ENCODE measurements at regions not wholly inside any gene's neighbourhood (a gene's known extent, or its start where the extent isn't known, plus 50 kb on each side); places are given as distances from the start of the nearest gene placed in this dataset.
A peak's percentile ranks its signal among the peaks of the same experiment; 100 is the strongest.

DNA sequence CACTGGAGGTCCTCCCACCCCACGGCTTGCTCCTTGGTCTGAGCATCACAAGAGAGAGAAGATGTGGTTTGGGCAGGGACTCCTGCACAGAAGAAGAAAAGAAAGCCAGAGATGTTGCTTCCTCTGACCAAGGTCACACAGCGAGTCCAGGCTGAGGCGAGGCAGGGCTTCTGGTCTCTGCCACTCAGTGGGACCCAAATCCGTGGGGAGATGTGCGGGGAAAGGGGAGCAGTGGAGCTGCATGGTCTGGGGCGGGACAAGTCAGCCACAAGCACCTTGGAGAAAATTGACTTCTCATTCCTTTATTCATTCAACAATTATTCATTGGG, 150.9 kb downstream of the C9orf50 start:
- no peak for DNase-seq

DNA sequence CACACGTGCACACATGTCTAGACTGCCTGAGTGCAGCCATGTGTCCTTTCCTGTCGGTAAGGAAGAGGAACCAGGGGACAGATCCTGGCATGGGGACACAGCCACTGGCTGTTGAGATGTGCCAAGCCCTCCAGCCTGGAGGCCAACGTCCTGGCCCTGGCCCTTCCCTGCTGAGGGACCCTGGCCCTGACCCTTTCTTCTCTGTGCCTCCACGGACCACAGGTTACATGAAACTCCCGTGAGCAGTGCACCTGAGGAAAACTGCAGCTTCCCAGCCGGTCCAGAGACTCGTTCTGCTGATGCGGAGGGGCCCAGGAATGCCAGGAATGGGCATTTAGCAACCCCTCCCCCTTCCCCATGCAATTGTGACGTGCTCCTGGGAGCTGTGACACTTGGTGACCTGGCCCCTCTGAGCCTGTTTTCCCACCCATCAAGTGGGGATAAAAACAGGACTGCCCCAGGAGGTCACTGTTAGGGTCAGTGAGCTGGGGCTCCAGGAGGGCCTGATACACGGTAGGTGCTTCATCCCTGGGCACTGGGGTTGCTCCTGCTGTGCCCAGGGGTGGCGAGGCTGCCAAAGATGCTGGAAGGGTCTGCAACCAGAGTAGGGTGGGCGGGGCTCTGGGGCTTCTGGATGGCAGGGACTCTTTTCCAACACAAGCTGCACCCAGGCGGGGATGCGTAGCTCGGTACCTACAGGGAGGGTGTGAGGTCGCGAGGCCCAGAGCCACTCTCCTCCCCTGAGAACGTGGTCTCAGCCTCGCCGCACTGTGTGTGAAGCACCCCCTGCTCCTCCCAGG, 151.5 kb downstream of the C9orf50 start:
- no peak for DNase-seq

DNA sequence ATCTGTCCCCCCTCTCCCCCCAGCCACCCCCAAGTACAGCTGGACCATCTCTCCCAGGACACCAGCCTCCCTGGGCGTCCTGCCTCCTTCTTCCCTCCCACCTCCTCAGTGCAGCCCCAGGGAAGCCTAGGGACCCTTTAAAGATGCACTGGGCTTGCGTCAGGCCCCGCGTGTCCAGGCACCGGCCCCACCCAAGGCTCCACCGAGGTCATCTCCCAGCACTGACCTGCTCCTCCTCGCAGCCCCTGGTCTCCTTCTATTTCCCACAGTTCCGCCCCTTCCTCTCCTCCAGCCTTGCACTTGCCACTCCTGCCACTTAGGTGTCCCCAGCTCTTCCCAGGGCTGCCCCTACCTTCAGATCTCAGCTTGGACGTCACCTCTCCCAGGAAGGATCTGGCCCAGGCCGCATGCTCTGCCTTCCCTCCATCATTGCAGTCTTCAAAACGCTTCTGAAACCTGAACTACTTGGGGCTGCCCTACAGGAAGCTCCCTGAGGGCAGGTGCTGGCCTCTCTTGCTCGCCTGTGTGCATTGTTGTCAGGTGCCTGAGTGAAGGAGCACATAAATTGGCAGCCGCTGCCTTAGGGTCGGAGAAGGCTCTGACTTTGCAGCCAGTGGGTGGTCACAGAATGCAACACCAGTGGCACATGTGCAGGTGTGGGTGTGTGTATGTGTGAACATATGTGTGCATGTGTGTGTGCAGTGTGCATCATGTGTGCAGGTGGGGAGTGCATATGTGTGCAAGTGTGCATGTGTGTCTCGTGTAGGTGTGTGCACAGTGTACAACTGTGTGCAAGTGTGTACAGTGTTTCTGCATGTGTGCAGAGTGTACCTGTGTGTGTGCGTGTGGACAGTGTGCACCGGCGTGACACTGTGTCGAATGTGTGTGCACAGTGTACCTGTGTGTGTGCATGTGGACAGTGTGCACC, 152.9 kb downstream of the C9orf50 start:
- DNase-seq: no peak

DNA sequence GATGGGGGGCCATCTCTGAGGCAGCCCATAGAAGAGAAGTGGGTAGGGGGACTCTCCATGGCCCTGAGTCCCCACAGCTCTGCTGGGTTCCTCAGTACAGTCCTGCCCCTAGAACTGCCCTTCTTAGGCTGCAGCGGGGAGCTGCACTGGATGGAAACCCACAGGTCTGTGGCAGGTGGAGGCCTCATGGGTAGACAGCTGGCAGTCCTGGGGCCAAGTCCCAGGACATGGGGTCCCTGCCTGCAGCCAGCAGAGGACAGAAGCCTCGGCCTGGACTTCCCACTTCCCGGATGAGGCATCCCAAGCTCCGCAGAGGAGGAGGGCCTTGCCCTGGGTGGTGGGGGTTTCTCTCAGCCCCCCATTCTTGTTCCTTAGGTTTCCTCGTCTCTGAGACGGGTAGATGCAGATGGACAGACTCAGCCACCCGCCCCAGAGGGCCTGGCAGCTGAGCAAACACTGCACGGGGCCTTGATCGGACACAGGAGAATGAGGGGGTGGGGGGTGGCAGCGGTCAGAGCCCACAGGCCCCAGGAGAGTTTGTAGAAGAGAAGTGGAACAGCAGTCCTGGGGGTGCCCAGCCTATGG, 153.8 kb downstream of the C9orf50 start:
- no peak for DNase-seq

DNA sequence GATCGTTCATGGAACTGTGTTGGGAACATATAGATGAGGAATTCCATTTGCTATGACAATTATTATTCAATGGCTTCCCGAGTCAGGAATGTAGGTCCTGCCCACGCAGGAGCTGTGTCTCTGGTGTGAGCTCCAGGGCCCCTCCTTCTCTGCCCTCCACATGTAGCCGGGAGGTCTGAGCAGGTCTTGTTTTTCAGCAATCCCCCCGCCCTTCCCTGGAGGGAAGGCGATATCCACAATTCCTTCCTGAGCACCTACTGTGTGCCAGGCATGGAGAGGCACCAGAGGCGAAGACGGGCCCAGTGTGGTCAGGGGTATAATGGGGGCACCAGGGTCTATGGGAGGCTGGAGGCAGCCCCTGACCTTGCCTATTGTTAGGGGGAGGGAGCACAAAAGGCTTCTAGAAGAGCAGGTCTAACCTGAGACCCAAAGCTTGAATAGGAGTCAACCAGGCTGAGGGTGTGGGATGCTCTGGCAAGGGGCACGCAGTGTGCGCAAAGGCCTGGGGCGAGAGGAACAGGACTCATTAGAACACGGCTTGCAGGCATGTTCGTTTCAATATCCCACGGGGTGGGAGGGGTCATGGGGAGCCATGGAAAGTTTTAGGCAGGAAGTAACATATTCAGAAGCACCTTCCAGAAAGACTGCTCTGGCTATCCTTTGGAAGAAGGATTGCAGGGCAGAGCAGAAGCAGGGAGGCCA, 154.9 kb downstream of the C9orf50 start:
- DNase-seq: no peak

DNA sequence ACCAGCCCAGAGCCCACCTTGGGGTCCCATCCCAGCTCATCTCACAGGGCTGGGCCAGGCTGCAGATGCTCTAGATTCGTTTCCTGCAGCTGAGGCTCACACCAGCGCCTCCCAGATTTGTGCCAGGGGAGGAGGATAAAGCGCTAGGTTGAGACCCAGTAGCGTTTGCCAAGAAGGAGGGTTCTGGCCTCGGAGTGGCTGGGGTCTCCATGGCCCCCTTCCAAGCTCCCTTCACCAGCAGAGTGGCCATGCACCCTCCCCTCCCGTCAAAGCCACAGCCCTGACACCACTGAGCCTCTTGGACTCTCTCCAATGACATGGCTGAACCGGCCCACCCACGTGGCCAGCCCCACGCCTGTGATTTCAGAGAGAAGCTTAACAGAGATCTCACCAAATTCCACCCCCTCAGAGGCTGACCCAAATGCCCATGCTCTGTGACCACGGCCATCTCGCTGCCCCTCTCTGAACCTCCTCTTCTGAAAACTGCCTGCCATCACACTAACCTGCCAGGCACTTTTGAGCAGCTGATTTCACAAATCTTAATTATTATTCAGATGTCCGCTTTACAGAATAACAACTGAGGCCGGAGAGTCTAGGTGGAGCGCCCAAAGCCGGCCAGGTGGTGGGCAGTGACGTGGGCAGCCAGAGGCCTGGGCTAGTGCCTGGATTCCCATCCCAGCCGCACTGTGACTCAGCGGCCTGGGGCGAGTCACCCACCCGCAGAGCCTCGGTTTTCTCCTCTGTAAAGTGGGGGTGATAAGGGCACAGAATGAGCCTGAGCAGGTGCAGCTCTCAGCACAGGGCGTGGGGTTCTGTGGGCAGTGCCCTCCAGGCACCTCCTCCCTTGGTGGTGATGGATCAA, 155.7 kb downstream of the C9orf50 start:
- DNase-seq: peak; percentile 43

DNA sequence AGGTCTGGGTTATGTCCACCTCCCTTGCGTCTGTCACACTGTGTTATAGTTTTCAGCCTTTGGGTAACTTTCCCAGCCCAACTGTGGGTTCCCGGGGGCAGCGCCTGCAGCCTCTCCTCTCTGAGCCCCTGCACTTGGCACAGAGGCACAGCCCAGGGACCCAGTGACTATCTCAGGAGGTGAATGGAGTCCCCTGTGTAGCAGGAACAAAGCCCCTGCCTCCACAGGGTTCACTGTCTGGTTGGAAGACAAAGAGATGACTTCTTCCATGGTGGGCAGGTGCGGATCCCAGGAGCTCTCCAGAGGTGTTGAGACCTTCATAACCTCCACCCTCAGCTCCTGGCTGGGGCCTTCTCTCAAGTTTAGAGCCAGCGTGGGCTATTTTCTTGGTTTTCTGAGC, 156.9 kb downstream of the C9orf50 start:
- DNase-seq: no peak

DNA sequence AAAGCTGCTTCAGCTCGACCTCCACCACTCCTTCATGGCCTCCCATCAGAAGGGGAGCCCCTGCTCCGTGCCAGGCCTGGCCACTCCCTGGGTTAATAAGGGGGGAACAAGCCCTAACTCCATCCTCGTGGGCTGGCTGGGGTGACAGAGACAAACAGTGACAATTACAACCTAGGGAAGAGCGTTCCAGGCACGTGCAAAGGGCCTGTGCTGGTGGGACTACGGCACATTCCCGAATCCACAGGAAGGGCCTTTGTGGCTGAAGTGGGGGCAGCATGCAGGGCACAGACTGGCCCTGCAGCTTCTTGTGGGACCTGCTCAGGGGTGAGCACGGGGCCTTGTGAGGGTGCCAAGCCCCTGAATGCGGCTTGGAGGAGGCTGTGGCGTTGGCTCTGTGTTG, 157.4 kb downstream of the C9orf50 start:
- no peak for DNase-seq

DNA sequence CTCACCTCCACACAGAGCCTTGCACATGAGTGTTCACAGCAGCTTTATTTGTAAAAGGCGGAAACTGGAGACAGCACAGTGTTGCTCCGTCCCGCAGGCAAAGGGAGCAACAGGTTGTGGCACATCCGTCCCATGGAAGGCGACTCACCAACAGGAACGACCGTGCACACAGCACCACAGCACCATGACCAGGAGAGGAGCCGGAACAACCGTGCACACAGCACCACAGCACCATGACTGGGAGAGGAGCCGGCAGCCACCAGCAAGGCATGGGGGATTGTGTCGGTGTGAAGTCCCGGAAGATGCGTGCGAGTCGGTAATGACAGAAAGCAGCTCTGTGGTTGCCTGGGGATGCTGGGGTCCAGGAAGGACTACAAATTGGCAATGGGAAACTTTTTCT, 158.5 kb downstream of the C9orf50 start:
- DNase-seq: no peak

DNA sequence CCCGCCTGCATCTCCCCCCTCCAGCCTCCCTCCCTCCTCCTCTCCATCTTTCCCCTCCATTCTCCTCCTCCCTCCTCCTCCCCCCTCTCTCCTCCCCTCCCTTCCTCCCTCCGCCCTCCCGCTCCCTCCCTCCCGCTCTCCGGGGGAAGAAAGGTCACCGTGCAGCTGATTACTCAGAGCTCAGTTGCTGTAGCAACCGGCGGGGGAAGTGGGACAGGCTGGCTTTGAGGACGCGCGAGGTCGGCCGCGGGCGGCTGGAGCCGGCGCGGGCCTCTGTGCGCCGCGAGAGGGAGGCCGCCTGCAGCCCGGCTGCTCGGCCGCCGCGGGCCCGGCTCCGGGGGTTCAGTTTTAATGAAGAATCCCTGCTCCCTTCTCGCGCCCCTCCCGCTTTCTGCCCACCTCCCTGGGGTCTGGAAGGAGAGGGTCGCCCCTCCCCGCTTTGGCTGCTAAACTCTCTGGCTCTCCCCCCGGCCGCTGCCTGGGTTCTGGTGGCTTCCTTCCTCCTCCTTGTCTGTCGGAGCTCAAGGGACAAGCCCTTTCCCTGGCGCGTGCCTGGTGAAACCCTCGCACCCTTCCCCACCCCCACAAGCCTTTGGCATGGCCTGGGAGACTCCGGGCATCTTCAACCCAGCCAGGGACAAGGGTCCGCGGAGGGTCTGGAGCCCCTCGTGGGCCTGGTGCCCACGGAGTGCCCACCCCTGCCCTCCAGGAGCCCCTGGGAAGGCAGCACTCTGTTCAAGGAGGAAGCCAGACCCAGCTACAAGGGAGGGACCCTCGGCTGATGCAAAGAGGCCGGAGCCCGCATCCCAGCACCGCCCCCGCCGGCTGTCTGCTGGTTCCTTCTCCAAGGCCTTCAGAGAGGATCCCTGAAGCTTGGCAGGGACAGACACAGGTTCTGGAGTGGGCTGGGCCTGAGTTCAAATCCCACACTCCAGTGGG, 160.3 kb downstream of the C9orf50 start:
- peak; percentile 100 for DNase-seq

DNA sequence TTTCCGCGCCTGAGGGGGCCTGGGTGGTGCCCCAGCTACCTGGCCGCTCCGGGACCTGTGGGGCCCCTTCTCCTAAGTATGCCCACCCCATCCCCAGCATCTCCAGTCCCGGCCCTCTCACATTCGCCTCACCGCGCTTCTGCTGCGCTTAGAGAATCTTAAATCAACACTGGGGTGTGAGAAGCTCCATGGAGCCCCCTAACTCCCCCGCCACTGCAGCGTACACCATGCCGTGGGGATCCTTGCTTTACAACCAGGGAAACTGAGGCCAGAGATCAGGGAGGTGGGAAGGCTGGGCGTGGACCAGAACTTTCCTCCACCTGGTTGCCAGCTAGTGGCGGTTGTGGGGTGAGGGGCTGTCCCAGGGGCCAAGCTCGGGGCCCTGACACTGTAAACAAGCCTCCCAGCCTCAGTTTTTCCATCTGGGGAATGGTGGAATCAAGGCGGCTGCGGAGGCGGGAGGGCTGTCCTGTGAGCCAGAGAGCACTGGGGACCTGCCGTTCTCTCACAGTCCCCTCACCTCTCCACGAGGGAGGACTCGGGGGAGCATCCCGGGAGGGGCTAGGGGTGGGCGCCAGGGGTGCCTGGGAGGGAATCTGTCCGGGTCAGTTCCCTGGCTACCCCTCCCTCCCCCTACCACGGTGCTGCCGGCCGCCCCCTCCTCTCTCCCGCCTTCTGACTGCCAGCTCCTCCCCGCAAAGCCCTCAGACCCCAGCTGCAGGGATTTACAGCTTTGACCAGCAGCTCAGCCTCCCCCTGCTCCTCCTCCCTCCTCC, 161.2 kb downstream of the C9orf50 start:
- DNase-seq: no peak

DNA sequence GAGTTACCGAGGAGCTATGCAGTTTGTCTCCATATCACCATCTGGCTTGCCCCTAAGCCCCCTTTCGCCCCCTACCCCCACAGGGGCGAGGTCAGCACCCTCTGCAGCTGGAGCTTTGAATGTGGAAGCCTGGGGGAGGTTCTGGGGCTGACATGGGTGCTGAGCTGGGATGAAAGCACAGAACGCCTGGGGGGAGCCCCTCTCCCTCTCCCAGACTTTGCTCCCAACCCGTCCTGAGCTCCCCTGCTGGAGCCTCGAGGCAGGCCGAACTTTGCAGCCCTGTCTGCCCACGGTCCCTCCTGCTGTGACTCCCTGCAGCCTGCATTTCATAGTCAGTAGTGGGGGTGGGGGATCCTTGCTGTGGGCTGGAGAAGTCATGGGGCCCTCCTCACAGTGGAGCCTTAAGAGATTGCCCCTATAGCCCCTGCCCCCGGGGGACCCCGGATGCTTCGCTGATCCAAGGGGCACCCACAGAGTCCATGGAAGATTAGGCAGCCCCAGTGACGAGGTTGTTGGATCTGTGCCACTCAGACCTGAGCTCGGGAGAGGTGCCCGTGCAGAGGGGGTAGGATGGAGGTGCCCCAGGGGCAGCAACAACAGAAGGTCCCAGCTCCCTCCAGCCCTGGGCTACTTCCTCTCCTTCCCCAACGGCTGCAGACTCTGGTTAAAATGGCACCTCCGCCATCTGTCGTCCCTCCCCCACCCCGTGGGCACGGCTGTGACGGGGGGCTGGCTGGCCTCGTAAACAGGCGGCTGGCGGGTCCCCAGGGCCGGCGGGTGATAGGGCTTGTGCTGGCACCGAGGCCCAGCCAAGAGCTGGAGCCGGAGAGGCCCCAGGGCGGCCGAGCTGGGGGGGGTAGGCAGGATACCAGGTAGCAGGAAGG, 162.0 kb downstream of the C9orf50 start:
- no peak for DNase-seq

DNA sequence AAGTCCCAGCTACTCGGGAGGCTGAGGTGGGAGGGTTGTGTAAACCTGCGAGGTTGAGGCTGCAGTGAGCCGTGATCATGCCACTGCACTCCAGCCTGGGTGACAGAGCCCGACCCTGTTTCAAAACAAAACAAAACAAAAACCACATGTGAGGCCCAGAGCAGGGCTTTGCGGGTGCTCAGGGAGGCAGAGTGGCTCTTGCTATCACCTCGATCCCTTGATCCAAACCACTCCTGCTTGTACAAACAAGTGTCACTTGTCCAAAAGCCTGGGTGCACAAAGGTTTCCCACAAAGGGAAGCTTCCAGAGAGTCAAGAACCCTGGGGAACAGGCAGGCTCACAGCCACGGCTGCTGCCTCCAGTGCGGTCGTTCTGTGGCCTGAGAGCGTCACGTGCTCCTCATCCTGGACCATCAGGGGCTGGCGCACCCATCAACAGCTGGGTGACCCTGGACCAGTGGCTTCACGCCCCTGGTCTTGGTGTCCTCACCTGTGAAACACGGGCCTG, 162.7 kb downstream of the C9orf50 start:
- DNase-seq: no peak

DNA sequence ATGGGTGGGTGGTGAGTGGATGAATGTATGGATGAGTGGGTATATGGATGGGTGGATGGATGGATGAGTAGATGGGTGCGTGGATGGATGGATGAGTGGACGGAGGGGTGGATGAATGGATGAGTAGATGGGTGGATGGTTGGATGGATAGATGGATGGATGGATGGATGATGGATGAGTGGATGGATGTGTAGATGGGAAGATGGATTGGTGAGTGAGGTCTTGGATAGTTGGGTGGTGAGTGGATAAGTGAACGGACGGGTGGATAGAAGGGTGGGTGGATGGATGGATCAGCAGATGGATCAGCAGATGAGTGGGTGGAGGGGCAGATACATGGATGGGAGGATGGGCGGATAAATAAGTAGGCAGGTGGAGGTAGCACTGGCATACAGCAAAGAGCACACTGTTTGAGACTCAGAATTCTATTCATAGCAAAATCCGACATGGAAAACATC, 163.5 kb downstream of the C9orf50 start:
- no peak for DNase-seq

DNA sequence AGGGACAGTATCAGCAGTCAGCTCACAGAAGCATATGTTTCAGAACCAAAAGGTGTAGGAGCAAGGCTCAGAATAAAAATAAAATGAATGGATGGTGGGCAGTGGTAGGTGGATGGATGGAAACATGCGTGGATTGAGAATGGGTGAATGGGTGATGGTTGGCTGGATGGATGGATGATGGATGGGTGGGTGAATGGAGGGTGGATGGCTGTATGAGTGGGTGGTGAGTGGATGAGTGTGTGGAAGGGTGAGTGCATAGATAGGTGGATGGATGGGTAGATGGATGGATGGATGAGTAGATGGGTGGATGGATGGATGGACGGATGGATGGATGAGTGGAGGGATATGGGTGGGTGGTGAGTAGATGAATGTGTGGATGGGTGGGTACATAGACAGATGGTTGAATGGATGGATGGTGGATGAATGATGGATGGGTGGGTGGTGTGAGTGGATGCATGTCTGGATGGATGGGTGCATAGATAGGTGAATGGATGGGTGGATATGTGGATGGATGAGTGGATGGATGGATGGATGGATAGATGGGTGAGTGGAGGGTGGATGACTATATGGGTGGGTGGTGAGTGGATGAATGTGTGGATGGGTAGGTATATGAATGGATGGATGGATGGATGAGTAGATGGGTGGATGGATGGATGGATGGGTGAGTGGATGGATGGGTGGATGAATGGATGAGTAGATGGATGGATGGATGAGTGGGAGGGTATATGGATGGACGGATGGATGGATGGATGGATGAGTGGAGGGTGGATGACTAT, 164.2 kb downstream of the C9orf50 start:
- no peak for DNase-seq

DNA sequence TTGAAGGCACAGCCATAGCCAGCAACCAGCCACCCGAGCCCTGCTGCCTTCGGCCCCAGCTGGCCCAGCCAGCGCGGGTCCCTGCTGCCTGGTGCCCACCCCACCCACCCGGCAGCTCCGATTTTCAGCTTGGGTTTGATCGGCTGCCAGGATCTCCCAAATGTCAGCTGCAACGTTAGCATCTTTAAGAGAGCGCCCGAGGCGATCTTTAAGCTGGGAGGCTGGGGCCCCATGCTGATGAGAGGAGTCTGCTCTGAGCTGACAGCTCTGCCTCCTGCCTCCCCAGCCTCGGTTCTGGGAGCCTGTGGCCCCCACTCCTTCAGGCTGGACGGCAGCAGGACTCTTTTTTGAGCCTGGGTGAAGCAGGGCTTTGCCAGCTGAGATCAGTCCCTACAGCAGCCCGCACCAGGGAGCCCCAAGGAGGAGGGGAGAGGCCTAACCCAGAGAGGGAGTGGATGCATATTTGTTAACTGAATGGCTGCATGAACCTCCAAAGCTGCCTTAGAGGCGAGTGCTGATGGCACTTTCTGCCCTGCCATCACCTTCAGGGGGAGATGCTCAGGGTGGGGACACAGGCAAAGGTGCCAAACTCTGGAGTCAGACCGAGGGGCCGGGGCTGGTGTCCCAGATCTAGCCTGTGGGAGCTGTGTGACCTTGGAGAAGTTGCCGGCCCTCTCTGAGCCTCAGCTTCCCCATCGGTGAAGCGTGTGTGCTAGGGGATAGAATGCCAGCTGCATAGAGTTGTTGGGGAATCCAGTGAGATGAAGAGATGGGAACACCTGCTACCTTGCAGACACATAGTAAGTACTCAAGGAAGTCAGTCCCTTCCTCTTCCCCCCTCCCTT, 165.5 kb downstream of the C9orf50 start:
- DNase-seq: peak; percentile 43

DNA sequence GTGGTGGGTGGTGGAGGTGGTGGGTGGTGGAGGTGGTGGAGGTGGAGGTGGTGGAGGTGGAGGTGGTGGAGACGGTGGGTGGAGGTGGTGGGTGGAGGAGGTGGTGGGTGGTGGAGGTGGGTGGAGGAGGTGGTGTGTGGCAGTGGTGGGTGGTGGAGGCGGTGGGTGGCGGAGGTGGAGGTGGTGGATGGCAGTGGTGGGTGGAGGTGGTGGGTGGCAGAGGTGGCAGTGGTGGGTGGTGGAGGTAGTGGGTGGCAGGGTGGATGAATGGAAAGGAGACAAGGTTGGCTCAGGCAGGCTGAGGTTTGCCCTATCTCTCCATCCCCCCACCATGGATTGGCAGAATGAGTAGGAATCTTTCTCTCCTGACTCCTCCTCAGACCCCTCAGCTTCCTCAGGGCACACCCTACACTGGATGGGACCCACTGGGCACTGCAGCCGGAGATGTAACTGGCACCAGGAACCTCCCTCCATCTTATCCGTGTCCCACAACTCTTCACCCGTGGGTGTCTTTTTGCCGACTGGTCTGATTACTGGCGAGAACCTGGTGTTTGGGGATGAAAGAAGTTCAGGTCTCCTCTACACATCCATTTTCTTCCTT, 166.3 kb downstream of the C9orf50 start:
- DNase-seq: no peak

All from fibroblast of skin of right biceps (primary cell).